ENCODE measurements at regions not wholly inside any gene's neighbourhood (a gene's known extent, or its start where the extent isn't known, plus 50 kb on each side); places are given as distances from the start of the nearest gene placed in this dataset.

GRCh38 chr1:5718831-5719632 is 273.2 kb downstream of the NPHP4 start:
- Histone ChIP-seq H3K9me3 (ENCODE audit: control insufficient read depth in 3 of 3, low read length in 3 of 3) (peaks cover 2 to 4% (median 4%) of the 10 kb centered on the region in 3 donors), H3K4me1 (ENCODE audit: control insufficient read depth in 3 of 3, insufficient read depth in 3 of 3, low read length in 3 of 3) (no peaks in the 10 kb centered on the region), H3K27me3 (ENCODE audit: control insufficient read depth in 3 of 3, insufficient read depth in 3 of 3, low read length in 3 of 3) (peaks cover 12 to 45% (median 22%) of the 10 kb centered on the region in 3 donors), H3K9ac (ENCODE audit: low read depth in 1 of 3, low read length in 3 of 3) (no peak overlapping the region), H3K4me3 (ENCODE audit: low read length in 3 of 3) (no peak overlapping the region), H3K36me3 (ENCODE audit: control insufficient read depth in 3 of 3, insufficient read depth in 3 of 3, low read length in 3 of 3) (no peaks in the 10 kb centered on the region), H3K27ac (ENCODE audit: low read depth, low read length) (no peak overlapping the region)

GRCh38 chr1:5717031-5717682 is 275.1 kb downstream of the NPHP4 start:
- H3K27me3 ChIP-seq (ENCODE audit: control insufficient read depth in 3 of 3, insufficient read depth in 3 of 3, low read length in 3 of 3) = peaks cover 12 to 41% (median 22%) of the 10 kb centered on the region in 3 donors
- no peak overlapping the region for H3K27ac ChIP-seq (ENCODE audit: low read depth, low read length)
- no peak overlapping the region for H3K4me3 ChIP-seq (ENCODE audit: low read length in 3 of 3)
- H3K9me3 ChIP-seq (ENCODE audit: control insufficient read depth in 3 of 3, low read length in 3 of 3) = peaks cover 2 to 4% (median 4%) of the 10 kb centered on the region in 3 donors
- H3K4me1 ChIP-seq (ENCODE audit: control insufficient read depth in 3 of 3, insufficient read depth in 3 of 3, low read length in 3 of 3) = no peaks in the 10 kb centered on the region
- H3K36me3 ChIP-seq (ENCODE audit: control insufficient read depth in 3 of 3, insufficient read depth in 3 of 3, low read length in 3 of 3) = no peaks in the 10 kb centered on the region
- H3K9ac ChIP-seq (ENCODE audit: low read depth in 1 of 3, low read length in 3 of 3) = no peak overlapping the region

DNA sequence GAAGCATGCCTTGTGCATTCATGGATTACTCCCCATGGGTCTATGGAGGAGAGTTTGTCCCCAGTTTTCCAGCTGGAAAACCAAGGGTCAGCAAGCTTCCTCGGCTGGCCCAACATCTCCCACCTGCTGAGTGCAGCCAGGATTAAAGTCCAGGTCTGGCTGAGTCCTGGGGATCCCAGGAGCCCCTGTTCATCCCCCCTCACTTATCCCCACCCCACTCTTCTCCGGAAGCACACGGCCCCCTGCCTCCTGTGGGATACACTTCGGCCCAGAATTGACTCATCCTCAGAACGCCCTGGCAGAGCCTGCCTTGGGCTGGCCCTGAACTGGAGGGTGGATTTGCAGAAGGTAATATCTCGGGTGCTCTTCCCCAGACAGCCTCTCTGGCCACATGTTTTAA is 276.1 kb downstream of the NPHP4 start:
- no peak overlapping the region for H3K4me3 ChIP-seq (ENCODE audit: low read length in 3 of 3)
- no peaks in the 10 kb centered on the region for H3K36me3 ChIP-seq (ENCODE audit: control insufficient read depth in 3 of 3, insufficient read depth in 3 of 3, low read length in 3 of 3)
- peaks cover 12 to 39% (median 22%) of the 10 kb centered on the region in 3 donors for H3K27me3 ChIP-seq (ENCODE audit: control insufficient read depth in 3 of 3, insufficient read depth in 3 of 3, low read length in 3 of 3)
- peaks cover 2 to 4% (median 4%) of the 10 kb centered on the region in 3 donors for H3K9me3 ChIP-seq (ENCODE audit: control insufficient read depth in 3 of 3, low read length in 3 of 3)
- no peaks in the 10 kb centered on the region for H3K4me1 ChIP-seq (ENCODE audit: control insufficient read depth in 3 of 3, insufficient read depth in 3 of 3, low read length in 3 of 3)
- no peak overlapping the region for H3K27ac ChIP-seq (ENCODE audit: low read depth, low read length)
- no peak overlapping the region for H3K9ac ChIP-seq (ENCODE audit: low read depth in 1 of 3, low read length in 3 of 3)

- Histone ChIP-seq H3K36me3 (ENCODE audit: control insufficient read depth in 3 of 3, insufficient read depth in 3 of 3, low read length in 3 of 3) (no peaks in the 10 kb centered on the region), H3K4me3 (ENCODE audit: low read length in 3 of 3) (no peak overlapping the region), H3K9me3 (ENCODE audit: control insufficient read depth in 3 of 3, low read length in 3 of 3) (peaks cover 2 to 4% (median 4%) of the 10 kb centered on the region in 3 donors), H3K27ac (ENCODE audit: low read depth, low read length) (no peak overlapping the region), H3K4me1 (ENCODE audit: control insufficient read depth in 3 of 3, insufficient read depth in 3 of 3, low read length in 3 of 3) (no peaks in the 10 kb centered on the region), H3K27me3 (ENCODE audit: control insufficient read depth in 3 of 3, insufficient read depth in 3 of 3, low read length in 3 of 3) (peaks cover 3 to 26% (median 21%) of the 10 kb centered on the region in 3 donors), H3K9ac (ENCODE audit: low read depth in 1 of 3, low read length in 3 of 3) (no peak overlapping the region)
These were observed 278.9 kb downstream of the NPHP4 start for GRCh38 chr1:5713101-5714010.

GRCh38 chr1:5711956-5712645 is 280.1 kb downstream of the NPHP4 start:
- no peaks in the 10 kb centered on the region for H3K36me3 ChIP-seq (ENCODE audit: control insufficient read depth in 3 of 3, insufficient read depth in 3 of 3, low read length in 3 of 3)
- H3K4me1 ChIP-seq (ENCODE audit: control insufficient read depth in 3 of 3, insufficient read depth in 3 of 3, low read length in 3 of 3) = no peaks in the 10 kb centered on the region
- H3K4me3 ChIP-seq (ENCODE audit: low read length in 3 of 3) = no peak overlapping the region
- H3K27me3 ChIP-seq (ENCODE audit: control insufficient read depth in 3 of 3, insufficient read depth in 3 of 3, low read length in 3 of 3) = peaks cover 4 to 21% (median 19%) of the 10 kb centered on the region in 3 donors
- H3K9me3 ChIP-seq (ENCODE audit: control insufficient read depth in 3 of 3, low read length in 3 of 3) = peaks cover 2 to 4% (median 4%) of the 10 kb centered on the region in 3 donors
- no peak overlapping the region for H3K9ac ChIP-seq (ENCODE audit: low read depth in 1 of 3, low read length in 3 of 3)
- H3K27ac ChIP-seq (ENCODE audit: low read depth, low read length) = no peak overlapping the region

- Histone ChIP-seq H3K9ac (ENCODE audit: low read depth in 1 of 3, low read length in 3 of 3) (no peak overlapping the region), H3K4me3 (ENCODE audit: low read length in 3 of 3) (no peak overlapping the region), H3K9me3 (ENCODE audit: control insufficient read depth in 3 of 3, low read length in 3 of 3) (peaks cover 2 to 4% (median 4%) of the 10 kb centered on the region in 3 donors), H3K36me3 (ENCODE audit: control insufficient read depth in 3 of 3, insufficient read depth in 3 of 3, low read length in 3 of 3) (no peaks in the 10 kb centered on the region), H3K4me1 (ENCODE audit: control insufficient read depth in 3 of 3, insufficient read depth in 3 of 3, low read length in 3 of 3) (no peaks in the 10 kb centered on the region), H3K27me3 (ENCODE audit: control insufficient read depth in 3 of 3, insufficient read depth in 3 of 3, low read length in 3 of 3) (peaks cover 7 to 14% (median 10%) of the 10 kb centered on the region in 3 donors), H3K27ac (ENCODE audit: low read depth, low read length) (no peak overlapping the region)
These were observed 281.1 kb downstream of the NPHP4 start for GRCh38 chr1:5711079-5711478.

- peaks cover 4 to 11% (median 5%) of the 10 kb centered on the region in 3 donors for H3K27me3 ChIP-seq (ENCODE audit: control insufficient read depth in 3 of 3, insufficient read depth in 3 of 3, low read length in 3 of 3)
- H3K27ac ChIP-seq (ENCODE audit: low read depth, low read length) = no peak overlapping the region
- no peak overlapping the region for H3K9ac ChIP-seq (ENCODE audit: low read depth in 1 of 3, low read length in 3 of 3)
- no peaks in the 10 kb centered on the region for H3K36me3 ChIP-seq (ENCODE audit: control insufficient read depth in 3 of 3, insufficient read depth in 3 of 3, low read length in 3 of 3)
- H3K4me3 ChIP-seq (ENCODE audit: low read length in 3 of 3) = no peak overlapping the region
- H3K4me1 ChIP-seq (ENCODE audit: control insufficient read depth in 3 of 3, insufficient read depth in 3 of 3, low read length in 3 of 3) = no peaks in the 10 kb centered on the region
- H3K9me3 ChIP-seq (ENCODE audit: control insufficient read depth in 3 of 3, low read length in 3 of 3) = peaks cover 0 to 2% (median 0%) of the 10 kb centered on the region in 3 donors
These were observed 282.2 kb downstream of the NPHP4 start for GRCh38 chr1:5709976-5710375.

GRCh38 chr1:5709461-5709975 is 282.7 kb downstream of the NPHP4 start:
- Histone ChIP-seq H3K36me3 (ENCODE audit: control insufficient read depth in 3 of 3, insufficient read depth in 3 of 3, low read length in 3 of 3) (no peaks in the 10 kb centered on the region), H3K4me3 (ENCODE audit: low read length in 3 of 3) (no peak overlapping the region), H3K9me3 (ENCODE audit: control insufficient read depth in 3 of 3, low read length in 3 of 3) (peaks cover 0 to under 1% (median 0%) of the 10 kb centered on the region in 3 donors), H3K27me3 (ENCODE audit: control insufficient read depth in 3 of 3, insufficient read depth in 3 of 3, low read length in 3 of 3) (peaks cover 4 to 11% (median 5%) of the 10 kb centered on the region in 3 donors), H3K4me1 (ENCODE audit: control insufficient read depth in 3 of 3, insufficient read depth in 3 of 3, low read length in 3 of 3) (no peaks in the 10 kb centered on the region), H3K9ac (ENCODE audit: low read depth in 1 of 3, low read length in 3 of 3) (no peak overlapping the region), H3K27ac (ENCODE audit: low read depth, low read length) (no peak overlapping the region)
